ENCODE measurements at regions not wholly inside any gene's neighbourhood (a gene's known extent, or its start where the extent isn't known, plus 50 kb on each side); places are given as distances from the start of the nearest gene placed in this dataset.
A peak's percentile ranks its signal among the peaks of the same experiment; 100 is the strongest.

- intact Hi-C loops (cut with DNase I), result no loop called here
- no peak for ATAC-seq
- no peak for DNase-seq
- TF ChIP-seq CTCF (IDR thresholded peaks at IDR 0.05), result no peak
- Histone ChIP-seq H3K9me3 (no peaks in the 10 kb centered on the region), H3K4me3 (no peak overlapping the region), H3K27ac (no peak overlapping the region), H3K4me1 (no peaks in the 10 kb centered on the region), H3K36me3 (no peaks in the 10 kb centered on the region), H3K27me3 (no peaks in the 10 kb centered on the region)
Measured at GRCh38 chr4:136281307-136281706, 1251.0 kb downstream of the PCDH18 start.

- intact Hi-C loops (cut with DNase I), result no loop called here
- no peak for TF ChIP-seq CTCF (IDR thresholded peaks at IDR 0.05)
- ATAC-seq (no peak), DNase-seq (no peak)
- no peaks in the 10 kb centered on the region for H3K9me3 ChIP-seq
- no peaks in the 10 kb centered on the region for H3K4me1 ChIP-seq
- no peak overlapping the region for H3K27ac ChIP-seq
- H3K27me3 ChIP-seq, result no peaks in the 10 kb centered on the region
- H3K4me3 ChIP-seq, result no peak overlapping the region
- no peaks in the 10 kb centered on the region for H3K36me3 ChIP-seq
Measured at GRCh38 chr4:136277741-136278140, 1254.6 kb downstream of the PCDH18 start.

- no peak for TF ChIP-seq CTCF (IDR thresholded peaks at IDR 0.05)
Measured at GRCh38 chr4:136246876-136247275, 1285.4 kb downstream of the PCDH18 start.

DNA sequence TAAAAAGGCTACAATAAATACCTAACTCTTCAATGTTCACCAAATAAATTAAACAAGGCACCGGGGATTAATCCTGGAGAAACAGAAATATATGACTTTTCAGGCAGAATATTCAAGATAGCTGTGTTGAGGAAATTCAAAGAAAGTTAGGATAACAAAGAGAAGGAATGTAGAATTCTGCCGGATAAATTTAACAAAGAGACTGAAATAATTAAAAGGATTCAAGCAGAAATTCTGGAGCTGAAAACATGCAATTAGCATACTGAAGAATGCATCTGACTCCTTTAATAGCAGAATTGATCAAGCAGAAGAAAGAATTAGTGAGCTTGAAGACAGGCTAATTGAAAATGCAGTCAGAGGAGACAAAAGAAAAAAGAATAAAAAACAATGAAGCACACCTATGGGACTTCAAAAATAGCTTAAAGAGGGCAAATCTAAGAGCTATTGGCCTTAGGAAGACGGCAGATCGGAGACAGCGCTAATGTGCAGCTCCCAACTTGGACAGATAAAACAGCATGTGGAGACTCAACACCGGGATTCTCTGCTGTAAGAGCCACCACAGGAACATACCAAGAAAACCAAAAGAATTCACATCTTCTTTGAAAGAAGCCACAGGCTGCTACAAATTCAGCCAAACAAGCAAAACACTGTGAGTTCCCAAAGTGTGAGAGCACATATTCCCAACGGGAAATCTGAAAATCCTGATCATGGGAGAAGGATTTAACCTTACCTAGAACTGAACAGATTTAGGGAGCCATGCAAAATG, 1290.9 kb downstream of the PCDH18 start:
- H3K4me1 ChIP-seq, result no peaks in the 10 kb centered on the region
- TF ChIP-seq CTCF (IDR thresholded peaks at IDR 0.05), result no peak
- no peaks in the 10 kb centered on the region for H3K36me3 ChIP-seq
- intact Hi-C loops (cut with DNase I), result no loop called here
- DNase-seq (no peak), ATAC-seq (no peak)
- no peaks in the 10 kb centered on the region for H3K27me3 ChIP-seq
- H3K27ac ChIP-seq, result no peak overlapping the region
- H3K9me3 ChIP-seq, result no peaks in the 10 kb centered on the region
- no peak overlapping the region for H3K4me3 ChIP-seq

More at GRCh38 chr4:136246876-136247275, 1285.4 kb downstream of the PCDH18 start:
- intact Hi-C loops (cut with DNase I), result no loop called here
- no peak overlapping the region for H3K4me3 ChIP-seq
- no peaks in the 10 kb centered on the region for H3K4me1 ChIP-seq
- H3K9me3 ChIP-seq, result no peaks in the 10 kb centered on the region
- no peaks in the 10 kb centered on the region for H3K27me3 ChIP-seq
- H3K27ac ChIP-seq, result no peak overlapping the region
- no peaks in the 10 kb centered on the region for H3K36me3 ChIP-seq
- ATAC-seq (peak; percentile 38), DNase-seq (no peak)

DNA sequence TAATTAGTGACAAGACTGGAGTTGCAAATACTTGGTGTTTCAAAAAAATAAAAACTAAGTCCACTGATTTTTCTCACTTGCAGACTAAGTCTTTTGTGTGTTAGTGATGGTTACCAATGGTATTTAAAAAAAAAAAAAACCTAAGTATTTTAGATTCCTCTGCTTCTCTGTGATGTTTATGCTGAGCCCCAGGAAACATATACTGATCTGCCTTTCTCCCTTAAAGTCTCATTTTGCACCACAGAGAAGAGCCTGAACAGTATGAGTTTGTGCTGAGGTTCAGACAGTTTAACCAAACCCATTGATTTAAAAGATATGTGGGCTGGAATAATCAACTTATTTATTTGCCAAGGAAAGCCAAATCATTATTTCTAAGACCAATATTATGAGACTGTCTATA, 1305.0 kb downstream of the PCDH18 start:
- no peaks in the 10 kb centered on the region for H3K27me3 ChIP-seq
- ATAC-seq, result no peak
- H3K4me1 ChIP-seq, result no peaks in the 10 kb centered on the region
- no peak for TF ChIP-seq CTCF (IDR thresholded peaks at IDR 0.05)
- no peaks in the 10 kb centered on the region for H3K36me3 ChIP-seq
- no peaks in the 10 kb centered on the region for H3K9me3 ChIP-seq
- no peak overlapping the region for H3K27ac ChIP-seq
- intact Hi-C loops (cut with DNase I), result no loop called here
- DNase-seq, result no peak
- no peak overlapping the region for H3K4me3 ChIP-seq

All from upper lobe of right lung (tissue), 1 donor.